ENCODE measurements at regions not wholly inside any gene's neighbourhood (a gene's known extent, or its start where the extent isn't known, plus 50 kb on each side); places are given as distances from the start of the nearest gene placed in this dataset.
"Not testable (repeated sequence)": the region's sequence is repeated elsewhere in the genome, so short reads cannot be mapped to it uniquely, and the experiment has no call there.

DNA sequence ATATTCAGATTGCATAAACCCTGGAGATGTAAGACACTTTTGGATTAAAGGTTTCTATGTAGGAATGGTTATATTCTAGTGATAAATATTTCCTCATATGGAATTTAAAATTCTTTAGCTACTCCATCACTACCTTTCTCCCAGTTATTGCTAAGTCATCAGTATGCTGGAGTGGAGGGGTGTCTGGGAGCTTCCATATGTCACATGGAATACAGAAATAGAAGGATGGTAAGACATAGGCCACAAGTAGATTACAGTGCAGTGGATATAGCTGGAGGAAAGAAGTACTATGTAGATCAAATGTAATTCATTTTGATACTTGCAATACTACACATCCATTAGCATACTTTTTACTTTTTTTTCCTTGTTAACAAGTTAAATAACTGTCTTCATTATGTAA lies 428.4 kb downstream of the ARL4A start:
- H3K4me3 ChIP-seq (ENCODE audit: low read depth, low read length) = no peak overlapping the region
- H3K27ac ChIP-seq (ENCODE audit: low read depth, low read length) = no peak overlapping the region
- H3K36me3 ChIP-seq (ENCODE audit: insufficient read depth, low read length) = no peaks in the 10 kb centered on the region
- no peaks in the 10 kb centered on the region for H3K79me2 ChIP-seq (ENCODE audit: control insufficient read depth, insufficient read depth, low read length, unreplicated experiment)
- no peaks in the 10 kb centered on the region for H3K27me3 ChIP-seq (ENCODE audit: insufficient read depth, low read length)
- peak overlapping the region; percentile 55 for H2AFZ ChIP-seq (ENCODE audit: low read length, unreplicated experiment)
- peaks cover 9% of the 10 kb centered on the region for H3K4me1 ChIP-seq (ENCODE audit: control insufficient read depth, insufficient read depth, low read length, unreplicated experiment)

GRCh38 chr7:13117103-13117502 lies 429.7 kb downstream of the ARL4A start:
- Histone ChIP-seq H3K27ac (ENCODE audit: low read depth, low read length) (no peak overlapping the region), H3K79me2 (ENCODE audit: control insufficient read depth, insufficient read depth, low read length, unreplicated experiment) (no peaks in the 10 kb centered on the region), H3K4me1 (ENCODE audit: control insufficient read depth, insufficient read depth, low read length, unreplicated experiment) (peaks cover 9% of the 10 kb centered on the region), H3K27me3 (ENCODE audit: insufficient read depth, low read length) (no peaks in the 10 kb centered on the region), H3K4me3 (ENCODE audit: low read depth, low read length) (no peak overlapping the region), H3K36me3 (ENCODE audit: insufficient read depth, low read length) (no peaks in the 10 kb centered on the region), H2AFZ (ENCODE audit: low read length, unreplicated experiment) (no peak overlapping the region)

GRCh38 chr7:13117592-13117991 lies 430.2 kb downstream of the ARL4A start:
- H3K4me1 ChIP-seq (ENCODE audit: control insufficient read depth, insufficient read depth, low read length, unreplicated experiment) = peaks cover 9% of the 10 kb centered on the region
- H3K27ac ChIP-seq (ENCODE audit: low read depth, low read length) = no peak overlapping the region
- no peak overlapping the region for H2AFZ ChIP-seq (ENCODE audit: low read length, unreplicated experiment)
- H3K79me2 ChIP-seq (ENCODE audit: control insufficient read depth, insufficient read depth, low read length, unreplicated experiment) = no peaks in the 10 kb centered on the region
- H3K4me3 ChIP-seq (ENCODE audit: low read depth, low read length) = no peak overlapping the region
- no peaks in the 10 kb centered on the region for H3K27me3 ChIP-seq (ENCODE audit: insufficient read depth, low read length)
- no peaks in the 10 kb centered on the region for H3K36me3 ChIP-seq (ENCODE audit: insufficient read depth, low read length)

DNA sequence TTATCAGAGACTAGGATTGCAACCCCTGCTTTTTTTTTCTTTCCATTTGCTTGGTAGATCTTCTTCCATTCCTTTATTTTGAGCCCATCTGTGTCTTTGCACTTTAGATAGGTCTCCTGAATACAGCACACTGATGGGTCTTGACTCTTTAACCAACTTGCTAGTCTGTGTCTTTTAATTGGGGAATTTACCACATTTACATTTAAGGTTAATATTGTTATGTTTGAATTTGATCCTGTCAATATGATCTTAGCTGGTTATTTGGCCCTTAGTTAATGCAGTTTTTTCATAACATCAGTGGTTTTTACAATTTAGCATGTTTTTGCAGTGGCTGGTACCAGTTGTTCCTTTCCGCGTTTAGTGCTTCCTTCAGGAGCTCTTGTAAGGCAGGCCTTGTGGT lies 437.2 kb downstream of the ARL4A start:
- not testable (repeated sequence) for H3K4me3 ChIP-seq (ENCODE audit: low read depth, low read length); H3K27ac ChIP-seq (ENCODE audit: low read depth, low read length); H3K4me1 ChIP-seq (ENCODE audit: control insufficient read depth, insufficient read depth, low read length, unreplicated experiment); H3K36me3 ChIP-seq (ENCODE audit: insufficient read depth, low read length); H3K27me3 ChIP-seq (ENCODE audit: insufficient read depth, low read length); H3K79me2 ChIP-seq (ENCODE audit: control insufficient read depth, insufficient read depth, low read length, unreplicated experiment); H2AFZ ChIP-seq (ENCODE audit: low read length, unreplicated experiment)

GRCh38 chr7:13126347-13126746 lies 438.9 kb downstream of the ARL4A start:
- no peak overlapping the region for H2AFZ ChIP-seq (ENCODE audit: low read length, unreplicated experiment)

GRCh38 chr7:13130321-13130720 lies 442.9 kb downstream of the ARL4A start:
- no peaks in the 10 kb centered on the region for H3K36me3 ChIP-seq (ENCODE audit: insufficient read depth, low read length)
- no peak overlapping the region for H3K4me3 ChIP-seq (ENCODE audit: low read depth, low read length)
- H2AFZ ChIP-seq (ENCODE audit: low read length, unreplicated experiment) = no peak overlapping the region
- no peak overlapping the region for H3K27ac ChIP-seq (ENCODE audit: low read depth, low read length)
- H3K27me3 ChIP-seq (ENCODE audit: insufficient read depth, low read length) = no peaks in the 10 kb centered on the region
- H3K4me1 ChIP-seq (ENCODE audit: control insufficient read depth, insufficient read depth, low read length, unreplicated experiment) = no peaks in the 10 kb centered on the region
- H3K79me2 ChIP-seq (ENCODE audit: control insufficient read depth, insufficient read depth, low read length, unreplicated experiment) = no peaks in the 10 kb centered on the region

More at GRCh38 chr7:13126347-13126746, 438.9 kb downstream of the ARL4A start:
- Histone ChIP-seq H3K4me3 (ENCODE audit: low read depth, low read length) (no peak overlapping the region), H3K36me3 (ENCODE audit: insufficient read depth, low read length) (no peaks in the 10 kb centered on the region), H3K4me1 (ENCODE audit: control insufficient read depth, insufficient read depth, low read length, unreplicated experiment) (no peaks in the 10 kb centered on the region), H3K79me2 (ENCODE audit: control insufficient read depth, insufficient read depth, low read length, unreplicated experiment) (no peaks in the 10 kb centered on the region), H3K27ac (ENCODE audit: low read depth, low read length) (no peak overlapping the region), H3K27me3 (ENCODE audit: insufficient read depth, low read length) (no peaks in the 10 kb centered on the region)

- H3K4me3 ChIP-seq (ENCODE audit: low read depth, low read length); H3K4me1 ChIP-seq (ENCODE audit: control insufficient read depth, insufficient read depth, low read length, unreplicated experiment); H3K27me3 ChIP-seq (ENCODE audit: insufficient read depth, low read length); H3K36me3 ChIP-seq (ENCODE audit: insufficient read depth, low read length); H3K79me2 ChIP-seq (ENCODE audit: control insufficient read depth, insufficient read depth, low read length, unreplicated experiment); H2AFZ ChIP-seq (ENCODE audit: low read length, unreplicated experiment); H3K27ac ChIP-seq (ENCODE audit: low read depth, low read length): not testable (repeated sequence)
Measured at GRCh38 chr7:13130906-13131305, 443.5 kb downstream of the ARL4A start.

GRCh38 chr7:13132314-13132713 lies 444.9 kb downstream of the ARL4A start:
- Histone ChIP-seq H3K27me3 (ENCODE audit: insufficient read depth, low read length) (no peaks in the 10 kb centered on the region), H2AFZ (ENCODE audit: low read length, unreplicated experiment) (no peak overlapping the region), H3K36me3 (ENCODE audit: insufficient read depth, low read length) (no peaks in the 10 kb centered on the region), H3K27ac (ENCODE audit: low read depth, low read length) (no peak overlapping the region), H3K4me1 (ENCODE audit: control insufficient read depth, insufficient read depth, low read length, unreplicated experiment) (no peaks in the 10 kb centered on the region), H3K79me2 (ENCODE audit: control insufficient read depth, insufficient read depth, low read length, unreplicated experiment) (no peaks in the 10 kb centered on the region), H3K4me3 (ENCODE audit: low read depth, low read length) (no peak overlapping the region)

GRCh38 chr7:13136345-13136744 lies 448.9 kb downstream of the ARL4A start:
- H3K4me1 ChIP-seq (ENCODE audit: control insufficient read depth, insufficient read depth, low read length, unreplicated experiment); H3K36me3 ChIP-seq (ENCODE audit: insufficient read depth, low read length); H2AFZ ChIP-seq (ENCODE audit: low read length, unreplicated experiment); H3K79me2 ChIP-seq (ENCODE audit: control insufficient read depth, insufficient read depth, low read length, unreplicated experiment); H3K4me3 ChIP-seq (ENCODE audit: low read depth, low read length); H3K27ac ChIP-seq (ENCODE audit: low read depth, low read length); H3K27me3 ChIP-seq (ENCODE audit: insufficient read depth, low read length): not testable (repeated sequence)

- Histone ChIP-seq H3K4me3 (ENCODE audit: low read depth, low read length) (no peak overlapping the region), H3K27ac (ENCODE audit: low read depth, low read length) (no peak overlapping the region), H2AFZ (ENCODE audit: low read length, unreplicated experiment) (no peak overlapping the region), H3K79me2 (ENCODE audit: control insufficient read depth, insufficient read depth, low read length, unreplicated experiment) (no peaks in the 10 kb centered on the region), H3K36me3 (ENCODE audit: insufficient read depth, low read length) (no peaks in the 10 kb centered on the region), H3K4me1 (ENCODE audit: control insufficient read depth, insufficient read depth, low read length, unreplicated experiment) (no peaks in the 10 kb centered on the region), H3K27me3 (ENCODE audit: insufficient read depth, low read length) (no peaks in the 10 kb centered on the region)
Measured at GRCh38 chr7:13139436-13139835, 452.0 kb downstream of the ARL4A start.

GRCh38 chr7:13144673-13145072 lies 457.2 kb downstream of the ARL4A start:
- Histone ChIP-seq H2AFZ (ENCODE audit: low read length, unreplicated experiment) (no peak overlapping the region), H3K4me3 (ENCODE audit: low read depth, low read length) (no peak overlapping the region), H3K4me1 (ENCODE audit: control insufficient read depth, insufficient read depth, low read length, unreplicated experiment) (no peaks in the 10 kb centered on the region), H3K36me3 (ENCODE audit: insufficient read depth, low read length) (no peaks in the 10 kb centered on the region), H3K27ac (ENCODE audit: low read depth, low read length) (no peak overlapping the region), H3K27me3 (ENCODE audit: insufficient read depth, low read length) (no peaks in the 10 kb centered on the region), H3K79me2 (ENCODE audit: control insufficient read depth, insufficient read depth, low read length, unreplicated experiment) (no peaks in the 10 kb centered on the region)

GRCh38 chr7:13148548-13148947 lies 461.1 kb downstream of the ARL4A start:
- H3K27me3 ChIP-seq (ENCODE audit: insufficient read depth, low read length) = no peaks in the 10 kb centered on the region
- H3K27ac ChIP-seq (ENCODE audit: low read depth, low read length) = no peak overlapping the region
- no peaks in the 10 kb centered on the region for H3K36me3 ChIP-seq (ENCODE audit: insufficient read depth, low read length)
- no peak overlapping the region for H2AFZ ChIP-seq (ENCODE audit: low read length, unreplicated experiment)
- no peaks in the 10 kb centered on the region for H3K4me1 ChIP-seq (ENCODE audit: control insufficient read depth, insufficient read depth, low read length, unreplicated experiment)
- H3K4me3 ChIP-seq (ENCODE audit: low read depth, low read length) = no peak overlapping the region
- H3K79me2 ChIP-seq (ENCODE audit: control insufficient read depth, insufficient read depth, low read length, unreplicated experiment) = no peaks in the 10 kb centered on the region
